ENCODE measurements at regions not wholly inside any gene's neighbourhood (a gene's known extent, or its start where the extent isn't known, plus 50 kb on each side); places are given as distances from the start of the nearest gene placed in this dataset.

DNA sequence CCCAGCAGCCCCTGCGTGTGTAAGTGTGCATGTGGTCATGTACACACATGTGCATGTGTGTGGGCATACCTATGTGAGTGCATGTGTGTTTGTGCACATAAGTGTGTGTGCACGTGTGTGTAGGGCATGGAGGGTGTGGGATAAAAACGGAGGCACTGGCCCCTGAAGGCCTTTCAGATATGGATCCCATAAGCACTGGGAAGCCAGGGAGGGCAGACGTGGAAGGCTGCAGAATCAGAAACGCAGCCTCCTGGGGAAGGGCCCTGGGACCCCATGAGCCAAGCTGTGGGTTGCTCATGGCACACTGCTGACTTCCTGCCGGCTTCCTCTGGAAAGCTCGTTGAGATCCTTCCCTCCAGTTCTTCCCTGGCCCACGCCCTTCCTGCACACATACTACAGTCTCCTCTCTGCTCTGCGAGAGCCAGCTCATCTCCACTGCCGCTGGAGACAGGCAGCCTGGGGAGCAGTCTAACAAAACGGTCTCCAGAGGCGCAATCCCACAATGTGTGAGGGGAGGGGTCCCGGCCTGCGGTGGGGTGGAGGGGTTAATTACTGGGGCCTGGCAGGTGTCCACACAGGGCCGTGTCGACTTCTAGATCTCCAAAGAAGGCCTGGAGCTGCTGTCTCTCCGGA lies 435.2 kb upstream of the B3GAT1 start:
- Histone ChIP-seq H3K36me3 (ENCODE audit: control insufficient read depth, insufficient read depth, low read length) (no peaks in the 10 kb centered on the region), H3K4me3 (replicated peaks; ENCODE audit: low read depth, low read length) (no peak overlapping the region), H3K27me3 (replicated peaks; ENCODE audit: control insufficient read depth, insufficient read depth, low read length) (no peaks in the 10 kb centered on the region; the same call in 1 of the 2 replicates)
- DNase-seq (ENCODE audit: extremely low read depth, insufficient read length) = no peak
- TF ChIP-seq, protein P1, sequence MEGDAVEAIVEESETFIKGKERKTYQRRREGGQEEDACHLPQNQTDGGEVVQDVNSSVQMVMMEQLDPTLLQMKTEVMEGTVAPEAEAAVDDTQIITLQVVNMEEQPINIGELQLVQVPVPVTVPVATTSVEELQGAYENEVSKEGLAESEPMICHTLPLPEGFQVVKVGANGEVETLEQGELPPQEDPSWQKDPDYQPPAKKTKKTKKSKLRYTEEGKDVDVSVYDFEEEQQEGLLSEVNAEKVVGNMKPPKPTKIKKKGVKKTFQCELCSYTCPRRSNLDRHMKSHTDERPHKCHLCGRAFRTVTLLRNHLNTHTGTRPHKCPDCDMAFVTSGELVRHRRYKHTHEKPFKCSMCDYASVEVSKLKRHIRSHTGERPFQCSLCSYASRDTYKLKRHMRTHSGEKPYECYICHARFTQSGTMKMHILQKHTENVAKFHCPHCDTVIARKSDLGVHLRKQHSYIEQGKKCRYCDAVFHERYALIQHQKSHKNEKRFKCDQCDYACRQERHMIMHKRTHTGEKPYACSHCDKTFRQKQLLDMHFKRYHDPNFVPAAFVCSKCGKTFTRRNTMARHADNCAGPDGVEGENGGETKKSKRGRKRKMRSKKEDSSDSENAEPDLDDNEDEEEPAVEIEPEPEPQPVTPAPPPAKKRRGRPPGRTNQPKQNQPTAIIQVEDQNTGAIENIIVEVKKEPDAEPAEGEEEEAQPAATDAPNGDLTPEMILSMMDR (IDR thresholded peaks at IDR 0.05; ENCODE audit: insufficient read depth, low read length, poor library complexity, severe bottlenecking) = no peak

DNA sequence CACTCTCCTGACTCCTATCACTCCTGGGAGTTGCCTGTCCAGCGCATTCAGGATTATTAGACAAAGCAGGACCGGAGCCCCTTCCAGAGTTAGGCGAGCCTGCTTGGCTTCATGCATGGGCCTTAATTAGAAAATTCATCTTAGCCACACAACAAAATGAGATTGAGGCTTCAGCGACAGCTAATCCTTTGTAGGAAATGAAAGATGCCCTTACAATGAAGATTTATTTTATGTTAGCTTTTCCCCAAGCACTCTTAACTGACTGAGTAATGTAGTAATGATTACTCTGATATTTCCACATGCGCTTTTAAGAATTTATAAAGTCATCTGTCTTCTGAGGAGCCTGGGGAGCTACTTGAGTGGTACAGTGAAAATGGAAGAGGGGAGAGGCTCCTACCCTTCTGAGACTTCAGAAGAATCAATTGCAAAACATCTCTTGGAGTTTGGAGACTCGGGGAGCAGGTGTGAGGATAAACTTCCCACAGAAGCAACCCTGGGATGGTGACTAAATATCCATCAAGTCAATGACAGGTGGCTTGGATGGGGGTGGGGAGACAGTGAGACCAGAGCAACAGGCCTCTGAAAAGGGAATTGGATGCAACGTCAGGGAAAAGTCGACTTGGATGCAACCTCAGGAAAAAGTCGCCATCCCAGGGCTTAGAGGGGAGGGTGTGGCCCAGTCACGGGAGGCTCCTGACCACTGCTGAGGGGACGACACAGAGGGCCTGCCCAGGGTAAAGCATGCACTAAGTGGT lies 434.5 kb upstream of the B3GAT1 start:
- DNase-seq (ENCODE audit: extremely low read depth, insufficient read length) = no peak
- TF ChIP-seq, protein P1 (IDR thresholded peaks at IDR 0.05; ENCODE audit: insufficient read depth, low read length, poor library complexity, severe bottlenecking) = no peak
- no peaks in the 10 kb centered on the region; the same call in 1 of the 2 replicates for H3K27me3 ChIP-seq (replicated peaks; ENCODE audit: control insufficient read depth, insufficient read depth, low read length)

DNA sequence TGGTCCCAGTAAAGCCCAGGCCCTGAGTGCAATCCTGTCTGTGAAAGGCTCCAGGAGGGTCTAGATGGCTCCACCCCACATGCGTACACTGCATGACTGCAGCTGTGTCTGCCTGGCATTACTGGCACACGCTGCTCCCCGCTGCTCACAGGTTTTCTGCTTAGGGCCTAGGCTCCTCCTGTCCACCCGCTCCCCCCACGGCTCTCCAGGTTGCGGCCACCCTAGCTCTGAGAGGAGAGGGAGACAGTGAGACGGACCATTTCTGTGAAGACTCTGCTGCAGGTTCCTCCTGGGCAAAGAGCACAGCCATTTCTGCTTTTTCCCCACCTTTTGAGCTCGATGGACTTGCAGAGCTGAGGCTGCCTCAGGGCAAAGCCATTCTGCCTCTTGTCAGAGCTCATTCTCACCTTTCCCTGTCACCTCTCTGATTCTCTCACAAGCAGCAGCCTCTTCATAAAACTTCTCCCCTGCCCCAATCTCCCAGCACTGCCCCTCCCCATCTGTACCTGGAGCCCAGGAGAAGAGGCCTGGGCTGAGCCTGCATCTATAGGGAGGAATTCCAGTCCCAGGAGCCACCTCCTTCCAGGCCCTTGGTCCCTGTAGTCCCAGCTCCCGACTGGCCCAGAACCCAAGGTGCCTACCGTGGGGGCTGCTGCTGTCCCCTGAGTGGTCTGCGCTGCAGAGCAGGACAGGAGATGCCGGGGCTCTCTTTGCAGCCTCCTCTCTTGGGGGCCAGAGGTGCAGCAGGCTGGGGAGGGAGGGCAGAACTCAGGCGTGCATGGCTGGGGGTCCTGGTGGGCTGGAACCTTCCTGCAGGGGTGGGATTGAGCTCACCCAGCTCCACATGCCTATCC lies 433.7 kb upstream of the B3GAT1 start:
- H3K4me3 ChIP-seq (replicated peaks; ENCODE audit: low read depth, low read length) = no peak overlapping the region
- H3K36me3 ChIP-seq (ENCODE audit: control insufficient read depth, insufficient read depth, low read length) = no peaks in the 10 kb centered on the region
- TF ChIP-seq, protein P1 (IDR thresholded peaks at IDR 0.05; ENCODE audit: insufficient read depth, low read length, poor library complexity, severe bottlenecking) = no peak
- no peaks in the 10 kb centered on the region; the same call in 1 of the 2 replicates for H3K27me3 ChIP-seq (replicated peaks; ENCODE audit: control insufficient read depth, insufficient read depth, low read length)
- DNase-seq (ENCODE audit: extremely low read depth, insufficient read length) = no peak

More for the DNA sequence above, 434.5 kb upstream of the B3GAT1 start:
- Histone ChIP-seq H3K36me3 (ENCODE audit: control insufficient read depth, insufficient read depth, low read length) (no peaks in the 10 kb centered on the region), H3K4me3 (replicated peaks; ENCODE audit: low read depth, low read length) (no peak overlapping the region)

GRCh38 chr11:134844838-134845237 lies 432.8 kb upstream of the B3GAT1 start:
- TF ChIP-seq, protein P1 (IDR thresholded peaks at IDR 0.05; ENCODE audit: insufficient read depth, low read length, poor library complexity, severe bottlenecking) = no peak
- Histone ChIP-seq H3K4me3 (replicated peaks; ENCODE audit: low read depth, low read length) (no peak overlapping the region), H3K36me3 (ENCODE audit: control insufficient read depth, insufficient read depth, low read length) (no peaks in the 10 kb centered on the region), H3K27me3 (replicated peaks; ENCODE audit: control insufficient read depth, insufficient read depth, low read length) (no peaks in the 10 kb centered on the region; the same call in 1 of the 2 replicates)
- DNase-seq (ENCODE audit: extremely low read depth, insufficient read length) = no peak

DNA sequence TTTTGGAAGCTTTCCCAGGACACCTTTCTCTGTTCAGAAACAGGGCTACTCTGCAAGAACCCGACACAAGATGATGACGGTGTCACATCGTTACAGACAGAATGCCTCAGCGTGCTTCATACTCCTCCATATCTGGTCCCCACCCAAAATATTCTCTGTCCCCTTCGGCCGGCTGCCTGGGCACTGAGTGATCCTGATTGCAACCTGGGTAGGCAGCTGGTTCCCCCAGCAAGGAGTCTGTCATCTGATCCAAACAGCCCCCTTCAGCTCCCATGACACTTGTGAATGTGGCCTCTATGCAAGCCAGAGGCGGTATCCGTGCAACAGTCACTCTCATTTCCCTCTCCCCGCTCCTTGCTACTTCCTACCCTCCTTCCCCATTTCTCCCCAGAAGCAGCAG lies 431.7 kb upstream of the B3GAT1 start:
- Histone ChIP-seq H3K36me3 (ENCODE audit: control insufficient read depth, insufficient read depth, low read length) (no peaks in the 10 kb centered on the region), H3K4me3 (replicated peaks; ENCODE audit: low read depth, low read length) (no peak overlapping the region), H3K27me3 (replicated peaks; ENCODE audit: control insufficient read depth, insufficient read depth, low read length) (no peaks in the 10 kb centered on the region; the same call in 1 of the 2 replicates)
- TF ChIP-seq, protein P1 (IDR thresholded peaks at IDR 0.05; ENCODE audit: insufficient read depth, low read length, poor library complexity, severe bottlenecking) = no peak
- no peak for DNase-seq (ENCODE audit: extremely low read depth, insufficient read length)
